ENCODE measurements at regions not wholly inside any gene's neighbourhood (a gene's known extent, or its start where the extent isn't known, plus 50 kb on each side); places are given as distances from the start of the nearest gene placed in this dataset. TPM values are rescaled to one million over a fixed set of nuclear protein-coding genes. Genes with fewer than 3 reads are reported as not detected.
"Not testable (repeated sequence)": the region's sequence is repeated elsewhere in the genome, so short reads cannot be mapped to it uniquely, and the experiment has no call there.

GRCh38 chr10:56441337-56441736 is 80.3 kb upstream of the ZWINT start:
- ATAC-seq (ENCODE audit: low read depth); H3K27ac Mint-ChIP-seq; DNase-seq; H3K9me3 ChIP-seq (ENCODE audit: control extremely low read depth in 1 of 3, control insufficient read depth in 2 of 3, insufficient read depth in 1 of 3, low read length in 2 of 3); intact Hi-C loops (cut with micrococcal nuclease); CTCF ChIA-PET; H3K4me1 Mint-ChIP-seq; H3K79me2 ChIP-seq (ENCODE audit: control insufficient read depth, insufficient read depth, low read length); H3K27me3 Mint-ChIP-seq; POLR2A ChIA-PET; H3K4me3 Mint-ChIP-seq; H2AFZ ChIP-seq (ENCODE audit: insufficient read depth, low read depth, low read length, poor library complexity, severe bottlenecking); H3K9ac ChIP-seq (ENCODE audit: low read length); H3K4me1 ChIP-seq (ENCODE audit: control insufficient read depth in 2 of 2, insufficient read depth in 2 of 2, low read length in 2 of 2); H3K27ac ChIP-seq (ENCODE audit: low read length in 2 of 2); H3K4me3 ChIP-seq (ENCODE audit: control extremely low read depth in 1 of 5, extremely low read depth in 1 of 5, insufficient read depth in 1 of 5, low read depth in 2 of 5, low read length in 4 of 5); H3K36me3 ChIP-seq (replicated peaks in 1 of 2; ENCODE audit: control extremely low read depth in 1 of 2, control insufficient read depth in 1 of 2, extremely low read depth in 1 of 2, insufficient read depth in 2 of 2, low read length in 1 of 2); H3K9me3 Mint-ChIP-seq (ENCODE audit: insufficient read depth); H4K20me1 ChIP-seq (ENCODE audit: control insufficient read depth, insufficient read depth, low read length, poor library complexity, severe bottlenecking); H3K4me2 ChIP-seq (replicated peaks; ENCODE audit: low read depth, low read length, poor library complexity, severe bottlenecking); H3K27me3 ChIP-seq (replicated peaks in 1 of 4; ENCODE audit: control extremely low read depth in 1 of 4, control insufficient read depth in 3 of 4, insufficient read depth in 4 of 4, low read length in 3 of 4): not testable (repeated sequence)
- no CpG with 5 or more reads among the region's 1 CpG for WGBS (ENCODE audit: insufficient coverage)

Small RNAs in the stretch of these regions (small RNA-seq; reads per million reads assigned to genes)
- gene AL731534.1 (ENCODE audit: insufficient read length, low read depth, low replicate concordance) (not detected), gene MIR3924 (ENCODE audit: insufficient read length, low read depth, low replicate concordance) (not detected), gene RF01299 (ENCODE audit: insufficient read length, low read depth, low replicate concordance) (4.9 reads per million, percentile 68 among the genes with 10 or more reads in this experiment)
